Pons (tissue), 1 donor: ENCODE measurements at regions not wholly inside any gene's neighbourhood (a gene's known extent, or its start where the extent isn't known, plus 50 kb on each side); places are given as distances from the start of the nearest gene placed in this dataset.
"Not testable (repeated sequence)": the region's sequence is repeated elsewhere in the genome, so short reads cannot be mapped to it uniquely, and the experiment has no call there.

ENCODE experiments used
- DNase-seq: peaks from one replicate; pipeline ENCODE4 v3.0.0-alpha.2; 2016; ENCODE audit warnings: low spot score

DNA sequence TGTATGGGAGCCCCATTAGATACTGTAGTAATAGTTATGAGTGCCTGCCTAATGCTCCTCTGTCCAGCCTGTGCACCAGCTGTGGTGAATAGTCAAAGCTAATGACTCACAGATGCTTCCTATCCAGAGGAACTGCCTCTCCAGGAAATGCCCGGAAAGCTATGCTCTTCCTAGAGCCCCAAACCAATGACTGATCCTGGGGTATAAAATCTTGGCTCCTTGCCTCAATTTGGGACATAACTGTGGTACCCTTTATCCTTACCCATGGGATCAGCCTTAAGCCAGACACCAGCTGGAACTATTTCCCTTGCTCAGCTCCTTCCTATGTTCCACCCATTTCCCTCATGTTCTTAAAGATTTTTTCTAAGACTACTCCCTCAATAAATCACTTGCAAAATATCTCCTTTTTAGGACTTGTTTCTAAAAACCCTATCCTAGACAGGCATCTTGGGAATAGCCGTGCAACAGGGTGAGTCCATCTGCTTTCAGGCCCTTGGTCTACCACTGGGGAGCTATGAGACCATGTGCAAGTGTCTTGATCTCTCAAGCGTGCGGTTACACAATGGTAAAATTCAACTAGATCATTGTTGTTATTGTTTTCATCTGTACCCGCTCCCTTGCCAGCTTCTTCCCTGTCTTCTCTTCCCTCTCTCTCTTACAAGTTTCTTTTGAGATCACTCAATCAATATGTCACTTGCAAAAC lies 283.7 kb downstream of the BTBD3 start:
- no peak for DNase-seq

DNA sequence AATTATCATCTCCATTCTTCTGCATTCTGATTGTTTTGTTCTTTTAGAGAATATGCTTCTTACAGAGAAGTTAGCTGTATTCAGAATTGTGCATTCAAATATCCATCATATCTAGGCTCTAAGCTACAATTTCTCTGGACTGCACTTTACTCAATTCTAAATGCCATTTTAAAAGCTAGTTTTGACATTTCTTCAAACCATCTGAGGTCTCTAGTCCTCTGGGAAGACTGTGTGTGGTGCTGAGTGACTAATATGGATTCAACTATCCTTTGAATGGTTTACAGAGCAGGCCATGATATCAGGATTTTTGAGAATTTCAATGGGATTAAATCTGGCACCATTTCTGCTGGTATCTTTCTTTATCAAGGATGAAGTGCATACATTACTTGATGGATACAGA lies 285.7 kb downstream of the BTBD3 start:
- no peak for DNase-seq

DNA sequence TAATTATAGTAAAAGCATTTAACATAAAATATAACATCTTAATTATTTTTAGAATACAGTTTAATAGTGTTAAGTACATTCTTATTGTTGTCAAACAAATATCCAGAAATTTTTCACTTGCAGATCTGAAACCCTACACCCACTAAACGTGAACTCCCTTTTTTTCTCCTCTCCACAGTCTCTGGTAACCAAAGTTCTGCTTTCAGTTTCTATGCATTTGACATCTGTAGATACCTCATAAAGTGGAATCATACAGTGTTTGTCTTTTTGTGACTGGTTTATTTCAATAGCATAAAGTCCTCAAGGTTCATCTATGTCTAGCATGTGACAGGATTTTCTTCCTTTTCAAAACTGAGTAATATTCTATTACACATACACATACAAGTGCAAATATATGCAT lies 286.3 kb downstream of the BTBD3 start:
- DNase-seq, result no peak

DNA sequence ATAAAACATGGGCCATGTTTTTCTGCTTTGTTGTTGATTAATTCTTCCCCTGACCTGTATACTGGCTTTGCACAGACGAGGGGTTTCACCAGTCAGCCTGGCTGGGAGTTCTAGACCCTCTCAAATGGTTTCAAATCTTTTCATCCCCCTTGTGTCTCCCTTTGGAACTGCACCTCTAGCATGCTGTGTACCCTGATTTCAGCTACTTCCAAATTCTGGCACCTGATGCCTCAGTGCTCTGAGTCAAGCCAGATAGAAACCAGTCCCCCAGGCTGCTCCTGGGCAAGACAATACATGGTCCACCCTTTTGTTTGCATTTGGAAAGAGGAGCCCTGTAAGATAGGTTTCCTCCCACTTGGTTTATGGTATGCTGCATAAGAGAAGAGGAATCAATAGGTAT lies 290.2 kb downstream of the BTBD3 start:
- no peak for DNase-seq

DNA sequence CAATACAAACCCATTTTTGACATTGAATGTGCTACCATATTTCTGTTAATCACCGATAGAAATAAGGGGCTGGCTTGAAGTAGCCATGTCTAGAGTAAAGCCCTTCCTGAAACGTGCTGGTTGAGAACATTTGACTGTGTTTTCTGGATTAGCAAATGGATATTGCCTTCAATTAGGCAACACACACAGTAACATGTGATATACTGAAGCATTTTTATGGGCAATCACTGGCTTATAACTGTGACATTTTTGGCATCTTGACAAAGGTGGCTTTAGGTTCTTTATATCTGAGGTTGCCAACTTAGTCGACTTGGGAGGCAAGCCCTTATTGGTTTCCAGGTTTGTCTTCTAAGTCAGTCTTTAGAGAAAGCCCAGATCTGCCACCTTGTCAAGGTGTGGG lies 292.9 kb downstream of the BTBD3 start:
- DNase-seq, result no peak

DNA sequence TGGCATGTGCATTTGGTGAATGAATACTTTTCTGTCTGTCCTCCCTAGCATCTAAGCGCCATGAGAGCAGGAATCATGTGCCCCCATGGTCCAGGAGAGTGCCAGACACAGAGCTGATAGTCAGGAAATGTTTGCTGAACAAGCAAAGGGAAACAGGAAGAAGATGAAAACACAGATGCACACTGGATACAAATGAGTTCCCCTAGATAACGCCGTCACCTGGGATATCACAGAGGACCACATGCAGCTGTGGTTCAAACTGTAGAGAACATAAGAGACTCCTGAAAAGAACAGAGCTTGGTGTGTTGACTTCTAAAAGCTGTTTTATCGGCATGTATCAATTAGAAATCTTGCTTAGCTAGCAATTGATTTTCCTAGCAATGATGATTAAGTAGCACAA lies 293.7 kb downstream of the BTBD3 start:
- DNase-seq, result no peak

DNA sequence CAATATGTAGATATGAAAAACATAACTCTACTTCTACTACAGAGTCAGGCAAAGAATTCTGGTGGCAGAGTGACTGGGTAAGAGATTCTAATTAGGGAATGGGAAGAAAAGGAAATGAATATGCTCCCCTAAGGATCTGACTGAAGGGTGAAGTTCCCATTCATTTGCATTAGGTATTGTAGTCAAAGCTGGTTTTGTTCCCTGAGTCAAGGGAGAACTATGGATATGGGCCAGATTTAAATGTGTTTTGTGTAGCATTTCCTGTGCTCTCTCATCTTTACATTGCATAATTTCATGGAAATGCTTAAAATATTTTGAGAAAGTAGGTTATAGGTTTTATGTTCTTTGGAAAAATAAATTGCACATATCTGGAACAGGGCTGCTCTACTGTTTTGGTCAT lies 299.7 kb downstream of the BTBD3 start:
- DNase-seq, result no peak

DNA sequence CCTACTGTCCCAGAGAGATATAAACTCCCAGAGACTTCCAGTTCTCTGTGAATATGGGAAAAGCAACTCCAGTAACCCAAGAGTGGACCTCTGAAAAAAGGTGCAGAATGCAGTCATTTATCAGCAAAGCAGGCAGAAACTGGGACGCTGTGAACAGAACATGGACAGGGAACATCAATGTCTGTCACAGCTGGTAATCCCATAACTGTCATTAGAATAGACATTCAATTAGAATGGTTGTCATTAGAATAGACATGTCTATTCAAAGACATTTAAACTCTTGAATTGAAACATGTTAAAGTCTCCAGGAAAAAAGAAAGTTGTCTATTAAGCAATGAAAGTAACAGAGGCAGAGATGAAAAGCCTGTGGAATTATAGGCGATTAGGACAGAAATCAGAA lies 302.1 kb downstream of the BTBD3 start:
- no peak for DNase-seq

DNA sequence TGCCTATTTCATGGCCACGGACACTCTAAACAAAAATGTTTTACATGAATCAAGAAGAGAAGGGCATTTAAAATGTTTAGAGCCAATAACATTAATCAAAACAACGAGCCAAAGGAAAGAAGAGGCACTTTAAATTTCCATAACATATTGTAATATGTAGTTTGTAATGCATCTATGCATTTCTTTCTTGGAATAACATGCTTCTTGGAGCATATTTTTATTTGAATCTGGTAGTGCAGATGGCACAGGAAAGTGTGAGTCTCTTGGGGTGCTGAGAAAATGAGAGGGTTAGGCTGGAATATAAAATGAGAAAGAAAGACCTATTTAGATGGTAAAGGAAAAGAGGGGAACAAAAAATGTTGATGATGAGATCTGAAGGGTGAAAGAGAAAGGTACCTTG lies 305.4 kb downstream of the BTBD3 start:
- no peak for DNase-seq

DNA sequence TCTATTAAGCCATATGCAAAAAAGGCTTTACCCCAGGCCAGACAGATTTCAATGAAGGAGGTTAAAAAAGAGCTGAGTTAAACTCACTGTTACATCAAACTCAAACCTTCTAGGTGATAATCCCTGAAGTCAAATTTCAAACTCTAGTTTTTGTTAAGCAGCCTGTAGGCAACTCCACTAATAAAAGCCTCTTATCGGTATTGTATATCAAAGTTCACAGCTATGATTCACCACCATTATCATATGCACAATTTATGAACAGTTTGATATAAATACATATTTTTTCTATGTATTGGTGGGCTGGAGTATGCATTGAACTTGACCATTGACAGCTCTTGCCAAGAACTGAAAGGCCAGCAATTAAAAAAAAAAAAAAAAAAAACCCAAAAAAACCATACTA lies 308.2 kb downstream of the BTBD3 start:
- DNase-seq, result no peak

DNA sequence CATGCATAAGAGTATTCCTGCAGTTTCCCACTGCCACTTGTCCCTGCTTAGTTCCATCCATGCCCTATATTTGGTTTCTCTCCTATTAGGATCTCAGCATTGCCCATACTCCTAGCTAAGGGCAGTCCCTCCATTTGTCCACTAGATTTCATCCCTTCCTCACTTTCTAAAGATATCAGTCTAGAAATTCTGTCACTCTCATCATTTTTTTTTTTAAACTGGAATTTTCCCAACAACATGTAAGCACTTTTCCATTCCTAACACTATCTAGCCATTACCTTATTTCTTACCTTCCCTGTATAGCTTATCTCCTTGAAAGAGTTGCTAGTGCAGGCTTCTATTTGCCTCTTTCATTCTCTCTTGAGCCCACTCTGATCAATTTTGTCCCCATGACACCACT lies 312.2 kb downstream of the BTBD3 start:
- no peak for DNase-seq

DNA sequence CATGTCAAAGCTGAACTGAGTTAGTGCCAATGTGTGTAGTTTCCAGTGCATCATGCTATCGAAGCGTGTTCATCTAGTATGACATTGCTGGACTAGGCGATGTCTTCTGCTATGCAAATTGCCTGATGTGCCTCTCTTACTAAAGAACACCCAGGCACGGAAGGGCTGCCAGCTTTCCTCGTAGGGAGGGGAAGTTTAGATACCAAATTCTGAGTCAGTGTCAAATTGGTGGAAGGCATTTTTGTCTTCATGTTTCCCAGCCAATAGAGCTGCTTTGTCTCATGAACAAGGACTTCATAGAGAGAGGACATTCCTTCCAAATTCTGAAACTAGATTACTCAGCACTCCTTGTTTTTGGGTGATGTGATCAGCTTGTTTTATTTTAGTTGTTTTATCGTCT lies 320.1 kb downstream of the BTBD3 start:
- DNase-seq, result peak; percentile 91

DNA sequence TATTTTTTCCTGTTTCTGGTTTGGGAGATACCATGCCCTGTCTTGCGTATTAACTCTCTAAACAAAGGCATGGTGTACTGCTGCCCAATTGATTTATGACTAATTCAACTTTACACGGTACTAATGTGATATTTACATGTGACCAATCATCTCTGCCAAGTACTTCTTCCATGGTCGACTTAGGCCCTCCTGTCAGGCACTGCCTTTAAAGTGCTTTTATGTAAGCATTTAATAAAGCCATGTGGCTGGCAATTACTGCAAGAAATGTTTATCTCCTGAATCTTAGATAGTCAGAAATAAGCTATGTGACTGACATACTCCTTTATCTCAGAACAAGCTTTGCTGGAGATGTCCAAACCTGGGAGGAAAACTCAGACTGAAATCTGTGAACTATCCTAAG lies 323.4 kb downstream of the BTBD3 start:
- no peak for DNase-seq

DNA sequence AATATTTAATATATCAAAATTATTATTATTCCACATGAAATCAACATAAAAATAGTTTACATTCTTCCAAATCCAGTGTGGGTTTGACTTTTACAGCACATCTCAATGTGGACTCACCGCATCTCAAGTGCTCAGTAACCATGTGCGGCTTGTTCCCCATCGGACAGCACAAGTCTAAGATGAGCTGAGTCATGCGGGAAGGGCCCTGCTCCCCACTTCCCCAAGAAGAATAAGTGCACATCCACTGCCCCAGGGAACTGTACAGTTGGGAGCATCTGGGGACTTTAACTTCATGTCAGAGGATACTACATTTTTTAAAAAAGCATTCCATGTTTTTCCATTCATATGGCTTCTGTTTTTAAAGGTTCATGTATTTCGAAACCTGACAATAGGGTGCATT lies 325.6 kb downstream of the BTBD3 start:
- no peak for DNase-seq

DNA sequence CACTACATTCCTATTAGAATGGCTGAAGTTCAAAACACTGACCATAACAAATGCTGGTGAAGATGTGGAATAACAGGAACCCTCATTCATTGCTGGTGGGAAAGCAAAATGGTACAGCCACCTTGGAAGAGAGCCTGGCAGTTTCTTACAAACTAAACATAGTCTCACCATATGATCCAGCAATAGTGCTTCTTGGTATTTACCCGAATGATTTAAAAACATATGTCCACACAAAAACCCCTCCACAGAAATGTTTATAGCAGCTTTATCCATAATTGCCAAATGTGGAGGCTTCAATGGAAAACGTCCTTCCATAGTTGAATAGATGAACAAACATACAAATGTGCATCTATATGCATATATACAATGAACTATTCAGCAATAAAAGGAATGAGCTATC lies 330.8 kb downstream of the BTBD3 start:
- DNase-seq, result no peak

DNA sequence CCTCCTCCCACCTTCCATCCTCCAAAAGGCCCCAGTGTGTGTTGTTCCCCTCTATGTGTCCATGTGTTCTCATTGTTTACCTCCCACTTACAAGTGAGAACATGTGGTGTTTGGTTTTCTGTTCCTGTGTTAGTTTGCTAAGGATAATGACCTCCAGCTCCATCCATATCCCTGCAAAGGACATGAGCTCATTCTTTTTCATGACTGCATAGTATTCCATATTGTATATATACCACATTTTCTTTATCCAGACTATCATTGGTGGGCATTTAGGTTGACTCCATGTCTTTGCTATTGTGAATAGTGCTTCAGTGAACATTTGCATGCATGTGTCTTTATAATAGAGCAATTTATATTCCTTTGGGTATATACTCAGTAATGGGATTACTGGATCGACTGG lies 333.0 kb downstream of the BTBD3 start:
- not testable (repeated sequence) for DNase-seq

DNA sequence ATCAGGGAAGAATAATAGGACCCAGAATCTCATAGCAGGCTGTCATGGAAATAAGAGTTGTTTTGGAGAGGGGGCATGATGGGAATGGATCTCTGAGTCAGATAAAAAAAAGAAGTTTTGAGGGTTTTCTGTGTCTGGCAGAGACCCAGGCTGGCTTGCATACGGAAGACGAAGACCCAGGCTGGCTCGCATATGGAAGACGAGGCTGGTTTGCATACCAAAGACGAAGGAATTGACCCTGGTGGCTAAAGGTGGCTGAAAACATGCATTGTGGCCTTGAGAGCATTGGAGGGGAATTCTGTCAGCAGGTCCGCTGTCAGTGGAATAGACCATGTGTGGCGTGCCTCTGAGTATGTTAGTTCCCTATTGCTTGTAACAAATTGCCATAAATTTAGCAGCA lies 335.1 kb downstream of the BTBD3 start:
- no peak for DNase-seq

DNA sequence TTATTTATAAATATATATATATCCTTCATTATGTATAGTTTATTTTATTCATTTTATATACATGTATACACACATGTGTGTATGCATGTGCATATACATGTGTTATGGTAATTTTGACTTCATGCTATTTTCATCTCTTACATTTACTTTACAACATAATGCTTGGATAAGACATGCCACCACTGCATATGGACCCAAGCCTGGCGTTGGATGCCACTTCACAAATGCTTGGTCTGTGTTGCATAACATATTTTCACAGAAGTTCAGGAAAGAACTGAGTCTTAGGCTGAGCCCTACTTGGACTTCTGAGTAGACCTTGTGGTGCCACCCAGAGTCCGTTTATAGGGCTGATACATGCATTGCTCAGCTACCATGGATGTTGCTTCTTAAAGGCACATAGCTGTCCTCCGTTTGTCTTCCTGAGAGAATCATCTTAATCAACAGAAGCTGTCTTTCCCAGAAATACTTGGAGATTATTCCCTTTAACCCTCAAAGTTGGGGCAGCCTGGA lies 337.8 kb downstream of the BTBD3 start:
- peak; percentile 40 for DNase-seq

DNA sequence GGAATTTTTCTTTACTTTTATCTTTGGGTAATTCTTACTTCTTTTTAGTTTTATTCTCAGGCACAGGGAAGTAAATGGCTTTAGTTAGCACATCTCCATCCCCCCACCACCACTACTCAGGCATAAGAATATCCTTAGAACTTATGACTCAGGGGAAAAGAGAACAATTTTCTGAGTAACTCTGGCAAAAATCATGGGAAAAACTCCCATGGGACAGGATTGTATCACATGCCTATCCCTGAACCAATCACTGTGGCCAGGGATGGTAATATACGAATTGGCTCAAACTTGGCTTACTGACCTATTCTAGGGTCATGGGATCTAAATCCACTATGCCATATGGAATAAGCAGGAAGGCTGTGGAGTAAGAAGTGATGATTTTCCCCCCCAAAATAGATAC lies 339.1 kb downstream of the BTBD3 start:
- no peak for DNase-seq

DNA sequence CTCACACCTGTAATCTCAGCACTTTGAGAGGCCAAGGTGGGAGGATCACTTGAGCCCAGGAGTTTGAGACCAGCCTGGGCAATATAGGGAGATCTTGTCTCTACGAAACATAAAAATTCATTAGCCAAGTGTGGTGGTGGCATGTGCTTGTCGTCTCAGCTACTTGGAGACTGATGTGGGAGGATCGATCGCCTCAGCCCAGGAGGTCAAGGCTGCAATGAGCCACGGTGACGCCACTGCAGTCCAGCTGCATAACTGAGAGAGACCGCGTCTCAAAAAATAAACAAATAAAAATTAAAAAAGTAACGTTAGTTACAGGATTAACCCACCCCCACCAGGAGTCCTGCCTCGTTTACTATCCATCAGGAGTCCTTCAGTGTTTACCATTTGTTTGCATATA lies 345.1 kb downstream of the BTBD3 start:
- no peak for DNase-seq

DNA sequence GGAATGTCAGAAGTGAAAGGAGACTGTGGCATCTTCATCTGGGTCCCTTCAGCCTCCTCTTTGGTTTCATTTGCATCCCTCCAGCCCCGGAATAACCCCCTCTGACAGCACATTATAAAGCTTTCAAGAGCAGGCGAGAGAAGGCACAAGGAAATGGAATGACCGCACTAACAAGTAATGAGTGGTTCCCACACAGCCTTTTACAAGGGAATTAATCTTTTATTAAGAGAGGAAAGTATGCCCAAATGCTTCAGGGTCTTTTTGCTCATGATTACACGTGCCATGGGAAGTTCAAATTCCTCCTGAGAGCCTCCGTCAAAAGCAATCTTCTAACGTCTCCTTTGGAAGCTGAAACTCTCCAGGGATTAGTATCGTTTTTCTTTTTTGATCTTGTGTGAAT lies 347.0 kb downstream of the BTBD3 start:
- no peak for DNase-seq

DNA sequence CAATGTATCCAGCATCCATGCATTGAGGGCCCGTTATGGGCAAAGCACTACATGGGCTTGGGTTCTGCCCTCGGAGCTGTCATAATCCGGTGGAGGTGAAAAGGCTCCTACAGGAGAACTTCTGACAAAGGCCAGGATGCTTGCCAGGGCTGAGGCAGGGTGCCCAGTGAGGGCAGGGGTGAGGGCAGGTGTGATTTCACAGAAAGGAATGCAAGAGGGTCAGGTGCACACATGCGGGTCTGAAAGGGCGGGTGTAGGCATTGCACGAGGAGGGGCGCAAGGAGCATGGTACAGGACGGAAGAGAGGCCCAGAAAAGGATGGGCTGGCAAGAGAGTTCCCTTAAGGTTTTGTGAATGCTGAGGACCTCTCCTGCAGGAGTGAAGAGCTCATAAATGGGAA lies 348.0 kb downstream of the BTBD3 start:
- no peak for DNase-seq

DNA sequence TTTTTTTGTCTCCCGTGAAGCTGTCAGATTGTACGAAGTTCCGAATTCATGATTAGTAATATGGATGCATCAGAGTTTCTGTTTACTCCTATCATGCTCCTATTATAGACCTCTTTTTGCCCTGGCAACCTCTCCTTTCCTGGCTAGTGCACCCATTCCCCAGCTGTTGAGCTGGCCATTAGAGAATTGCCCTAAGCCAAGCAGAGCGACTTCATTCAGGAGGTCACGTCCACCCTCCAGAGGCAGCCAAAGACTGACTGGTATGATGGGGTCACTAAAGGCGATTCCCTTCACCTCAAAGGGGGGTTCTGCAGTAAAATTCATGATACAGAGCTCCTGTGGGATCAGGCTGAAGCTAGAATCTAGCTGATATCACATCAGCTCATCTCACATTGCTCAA lies 351.9 kb downstream of the BTBD3 start:
- no peak for DNase-seq

DNA sequence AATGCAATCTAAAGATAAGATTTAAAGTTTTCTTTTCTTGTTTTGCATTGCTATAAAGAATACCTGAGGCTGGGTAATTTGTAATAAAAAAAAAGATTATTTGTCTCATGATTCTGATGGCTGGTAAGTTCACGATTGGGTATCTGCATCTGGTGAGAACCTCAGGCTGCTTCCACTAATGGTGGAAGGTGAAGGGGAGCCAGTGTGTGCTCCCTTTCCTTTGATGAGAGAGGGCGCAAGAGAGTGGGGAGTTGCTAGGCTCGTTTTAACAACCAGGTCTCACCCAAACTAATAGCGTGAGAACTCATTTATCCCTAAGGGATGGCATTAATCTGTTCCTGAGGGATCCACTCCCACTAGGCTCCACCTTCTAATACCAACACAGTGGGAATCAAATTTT lies 353.2 kb downstream of the BTBD3 start:
- no peak for DNase-seq
